ENCODE measurements at regions not wholly inside any gene's neighbourhood (a gene's known extent, or its start where the extent isn't known, plus 50 kb on each side); places are given as distances from the start of the nearest gene placed in this dataset.

- no peak for TF ChIP-seq CTCF (IDR thresholded peaks at IDR 0.05)
- Histone ChIP-seq H3K27me3 (ENCODE audit: control insufficient read depth in 1 of 2, insufficient read depth in 2 of 2, low read length in 2 of 2) (peaks cover 3 to 8% of the 10 kb centered on the region in 2 experiments), H3K36me3 (ENCODE audit: insufficient read depth, low read length) (no peaks in the 10 kb centered on the region), H3K4me3 (ENCODE audit: low read length) (no peak overlapping the region), H3K9me3 (ENCODE audit: control insufficient read depth in 1 of 2, insufficient read depth in 1 of 2, low read length in 2 of 2) (no peaks in the 10 kb centered on the region), H3K4me1 (ENCODE audit: insufficient read depth, low read length) (peaks cover 3% of the 10 kb centered on the region), H3K27ac (ENCODE audit: low read depth in 1 of 2, low read length in 2 of 2) (no peak overlapping the region)
- H3K27me3 Mint-ChIP-seq, result peaks cover 45% of the 10 kb centered on the region
- intact Hi-C loops (cut with DNase I, micrococcal nuclease), result no loop called here
- no peak overlapping the region for H3K27ac Mint-ChIP-seq
- H3K36me3 Mint-ChIP-seq (ENCODE audit: low read depth), result no peaks in the 10 kb centered on the region
- ATAC-seq (ENCODE audit: poor library complexity), result no peak
- no peak overlapping the region for H3K4me3 Mint-ChIP-seq
- POLR2A ChIA-PET, result no interaction called here
- no peak for DNase-seq
- CTCF ChIA-PET, result interaction anchor here (0.5 kb wide), 1 partner anchor 1061 kb away, joined by 3 read pairs; no protein-coding TSS in a partner anchor
- H3K9me3 Mint-ChIP-seq, result no peaks in the 10 kb centered on the region
- H3K4me1 Mint-ChIP-seq (ENCODE audit: low read depth), result peaks cover 8% of the 10 kb centered on the region
These were observed 563.7 kb downstream of the PLCL1 start for GRCh38 chr2:198368089-198368488.

GRCh38 chr2:198362740-198363139 is 558.3 kb downstream of the PLCL1 start:
- Mint-ChIP-seq H3K9me3 (no peaks in the 10 kb centered on the region), H3K27me3 (peaks cover 39% of the 10 kb centered on the region), H3K4me3 (no peak overlapping the region), H3K4me1 (ENCODE audit: low read depth) (no peaks in the 10 kb centered on the region), H3K36me3 (ENCODE audit: low read depth) (no peaks in the 10 kb centered on the region), H3K27ac (no peak overlapping the region)
- H3K4me1 ChIP-seq (ENCODE audit: insufficient read depth, low read length), result no peaks in the 10 kb centered on the region
- peaks cover 0 to 3% of the 10 kb centered on the region in 2 experiments for H3K27me3 ChIP-seq (ENCODE audit: control insufficient read depth in 1 of 2, insufficient read depth in 2 of 2, low read length in 2 of 2)
- ChIA-PET POLR2A (no interaction called here), CTCF (no interaction called here)
- TF ChIP-seq CTCF (IDR thresholded peaks at IDR 0.05), result no peak
- DNase-seq (no peak), ATAC-seq (ENCODE audit: poor library complexity) (no peak)
- H3K27ac ChIP-seq (ENCODE audit: low read depth in 1 of 2, low read length in 2 of 2), result no peak overlapping the region
- intact Hi-C loops (cut with DNase I, micrococcal nuclease), result no loop called here
- H3K4me3 ChIP-seq (ENCODE audit: low read length), result no peak overlapping the region
- no peaks in the 10 kb centered on the region for H3K36me3 ChIP-seq (ENCODE audit: insufficient read depth, low read length)
- no peaks in the 10 kb centered on the region for H3K9me3 ChIP-seq (ENCODE audit: control insufficient read depth in 1 of 2, insufficient read depth in 1 of 2, low read length in 2 of 2)

GRCh38 chr2:198359308-198359707 is 554.9 kb downstream of the PLCL1 start:
- H3K9me3 Mint-ChIP-seq, result no peaks in the 10 kb centered on the region
- no peaks in the 10 kb centered on the region for H3K36me3 Mint-ChIP-seq (ENCODE audit: low read depth)
- ATAC-seq (ENCODE audit: poor library complexity), result no peak

More at GRCh38 chr2:198359308-198359707, 554.9 kb downstream of the PLCL1 start:
- Mint-ChIP-seq H3K27me3 (peaks cover 47% of the 10 kb centered on the region), H3K4me3 (no peak overlapping the region), H3K4me1 (ENCODE audit: low read depth) (no peaks in the 10 kb centered on the region), H3K27ac (no peak overlapping the region)
- intact Hi-C loops (cut with DNase I, micrococcal nuclease), result no loop called here
- no peak for DNase-seq
- no peaks in the 10 kb centered on the region for H3K9me3 ChIP-seq (ENCODE audit: control insufficient read depth in 1 of 2, insufficient read depth in 1 of 2, low read length in 2 of 2)
- no peaks in the 10 kb centered on the region for H3K36me3 ChIP-seq (ENCODE audit: insufficient read depth, low read length)
- ChIA-PET POLR2A (interaction anchor here (0.6 kb wide), 1 partner anchor 929 kb away, joined by 3 read pairs; no protein-coding TSS in a partner anchor), CTCF (no interaction called here)
- no peak for TF ChIP-seq CTCF (IDR thresholded peaks at IDR 0.05)
- peaks cover 0 to 3% of the 10 kb centered on the region in 2 experiments for H3K27me3 ChIP-seq (ENCODE audit: control insufficient read depth in 1 of 2, insufficient read depth in 2 of 2, low read length in 2 of 2)
- H3K27ac ChIP-seq (ENCODE audit: low read depth in 1 of 2, low read length in 2 of 2), result no peak overlapping the region
- no peaks in the 10 kb centered on the region for H3K4me1 ChIP-seq (ENCODE audit: insufficient read depth, low read length)
- no peak overlapping the region for H3K4me3 ChIP-seq (ENCODE audit: low read length)
